BE2C (cell line): ENCODE measurements at regions not wholly inside any gene's neighbourhood (a gene's known extent, or its start where the extent isn't known, plus 50 kb on each side); places are given as distances from the start of the nearest gene placed in this dataset.

Experiments used
- DNase-seq: peaks from one replicate; pipeline ENCODE4 v3.0.0-alpha.2; 2020
- H3K27me3 ChIP-seq: fragments of 250-450 bp; sonication (Bioruptor Pico); 2 replicates; pipeline ENCODE4 v1.5.1; 2020; ENCODE audit warnings: mild to moderate bottlenecking
- H3K36me3 ChIP-seq: fragments of 250-450 bp; sonication (Bioruptor Pico); 2 replicates; pipeline ENCODE4 v1.5.1; 2020; ENCODE audit warnings: mild to moderate bottlenecking
- H3K4me1 ChIP-seq: fragments of 250-450 bp; sonication (Bioruptor Pico); 2 replicates; pipeline ENCODE4 v1.5.1; 2020
- H3K4me3 ChIP-seq: 2 replicates; pipeline ENCODE4 v1.5.1; 2011; ENCODE audit warnings: low read depth, low read length
- H3K9me3 ChIP-seq: fragments of 250-450 bp; sonication (Bioruptor Pico); 2 replicates; pipeline ENCODE4 v1.5.1; 2020
- CTCF ChIP-seq: IDR thresholded peaks from 2 replicates; pipeline ENCODE4 v1.5.1; 2012; ENCODE audit warnings: mild to moderate bottlenecking, low read depth, low read length

GRCh38 chr4:175871774-175872405 lies 59.8 kb upstream of the GPM6A start:
- Histone ChIP-seq H3K36me3 (no peaks in the 10 kb centered on the region), H3K4me1 (no peaks in the 10 kb centered on the region), H3K27me3 (no peaks in the 10 kb centered on the region; the same call in 1 of the 2 replicates), H3K4me3 (no peak overlapping the region), H3K9me3 (no peaks in the 10 kb centered on the region)
- no peak for DNase-seq
- no peak for TF ChIP-seq CTCF

DNA sequence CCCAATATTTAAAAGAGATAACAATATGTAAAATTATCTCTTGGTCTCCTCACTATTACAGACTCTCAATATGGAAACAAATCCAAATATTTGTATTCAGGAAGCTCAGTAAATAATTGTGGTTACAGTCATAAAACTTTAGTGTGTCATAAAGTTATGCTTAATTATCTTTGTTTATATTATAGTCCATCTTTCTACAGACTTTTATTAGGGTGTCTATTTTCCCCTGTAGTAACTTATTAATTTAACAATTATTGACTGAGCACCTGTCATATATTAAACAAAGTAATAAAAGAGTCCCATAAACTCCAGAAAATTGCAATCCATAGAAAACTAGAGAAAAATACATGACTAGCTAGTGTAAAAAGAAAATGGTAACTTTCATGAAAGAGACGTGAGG lies 61.6 kb upstream of the GPM6A start:
- Histone ChIP-seq H3K9me3 (no peaks in the 10 kb centered on the region), H3K27me3 (no peaks in the 10 kb centered on the region; the same call in 1 of the 2 replicates), H3K4me3 (no peak overlapping the region), H3K36me3 (no peaks in the 10 kb centered on the region), H3K4me1 (no peaks in the 10 kb centered on the region)
- TF ChIP-seq CTCF = no peak
- no peak for DNase-seq

DNA sequence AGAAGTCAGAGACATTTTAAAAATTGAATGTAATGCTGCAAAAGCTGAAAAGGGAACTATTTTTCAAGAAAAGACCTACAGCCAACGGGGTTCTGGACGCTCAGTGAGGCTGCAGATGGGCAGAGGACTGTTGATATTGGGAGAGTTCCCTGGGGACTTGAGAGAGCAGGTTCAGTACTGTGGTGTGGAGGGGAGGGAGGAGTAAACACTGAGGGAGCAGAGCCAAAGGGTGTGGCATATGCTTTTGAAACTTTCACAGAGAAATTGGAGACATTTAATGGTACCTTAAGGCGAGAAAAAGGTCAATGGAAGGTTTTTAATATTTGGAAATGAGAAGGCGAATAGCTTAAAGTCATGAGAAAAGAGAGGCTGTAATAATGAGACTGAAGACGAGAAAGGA lies 62.2 kb upstream of the GPM6A start:
- no peak for TF ChIP-seq CTCF
- Histone ChIP-seq H3K36me3 (no peaks in the 10 kb centered on the region), H3K27me3 (no peaks in the 10 kb centered on the region; the same call in 1 of the 2 replicates), H3K4me3 (no peak overlapping the region), H3K4me1 (no peaks in the 10 kb centered on the region), H3K9me3 (no peaks in the 10 kb centered on the region)
- no peak for DNase-seq

DNA sequence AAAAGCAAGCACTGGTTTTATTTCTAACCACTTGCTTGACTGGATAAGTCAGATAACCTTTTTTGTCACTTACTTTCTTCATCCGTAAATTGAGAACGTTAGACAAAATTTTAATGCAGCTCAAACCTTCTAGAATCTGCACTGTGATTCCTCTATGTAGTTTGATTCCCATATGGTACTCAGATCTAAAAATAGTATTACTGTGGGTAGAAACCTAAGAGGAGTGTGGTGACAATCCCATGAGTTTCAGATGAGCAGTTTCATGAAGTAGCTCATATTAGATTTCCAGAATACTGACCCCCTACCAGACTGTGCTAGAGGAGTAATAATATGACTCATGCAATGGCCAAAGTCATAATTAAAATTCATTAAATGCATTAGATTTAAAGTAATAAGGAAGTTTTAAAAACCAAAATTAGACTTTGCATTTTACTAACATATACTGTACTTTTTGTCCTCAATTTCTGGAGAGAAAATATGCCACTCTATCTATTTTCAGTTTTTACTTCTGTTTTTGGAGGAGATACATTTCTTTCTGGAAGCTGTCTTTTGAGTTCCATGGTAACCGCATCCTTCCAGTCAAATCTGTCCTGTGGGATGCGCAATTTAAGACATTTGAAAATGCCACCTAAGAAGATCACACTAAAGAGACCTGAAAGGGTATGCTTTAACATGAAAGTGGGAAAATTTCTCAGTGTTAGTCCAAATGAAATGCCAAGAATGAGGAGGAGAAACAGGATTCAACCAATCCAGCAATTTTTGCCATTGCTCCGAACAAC lies 64.1 kb upstream of the GPM6A start:
- Histone ChIP-seq H3K36me3 (no peaks in the 10 kb centered on the region), H3K9me3 (no peaks in the 10 kb centered on the region), H3K4me3 (no peak overlapping the region), H3K27me3 (no peaks in the 10 kb centered on the region; the same call in 1 of the 2 replicates), H3K4me1 (no peaks in the 10 kb centered on the region)
- TF ChIP-seq CTCF = no peak
- no peak for DNase-seq

- H3K36me3 ChIP-seq = no peaks in the 10 kb centered on the region
- H3K4me3 ChIP-seq = no peak overlapping the region
- DNase-seq = no peak
- no peaks in the 10 kb centered on the region for H3K4me1 ChIP-seq
- no peak for TF ChIP-seq CTCF
- no peaks in the 10 kb centered on the region for H3K27me3 ChIP-seq
- no peaks in the 10 kb centered on the region for H3K9me3 ChIP-seq
Observed at GRCh38 chr4:175882891-175883290, 70.8 kb upstream of the GPM6A start.

DNA sequence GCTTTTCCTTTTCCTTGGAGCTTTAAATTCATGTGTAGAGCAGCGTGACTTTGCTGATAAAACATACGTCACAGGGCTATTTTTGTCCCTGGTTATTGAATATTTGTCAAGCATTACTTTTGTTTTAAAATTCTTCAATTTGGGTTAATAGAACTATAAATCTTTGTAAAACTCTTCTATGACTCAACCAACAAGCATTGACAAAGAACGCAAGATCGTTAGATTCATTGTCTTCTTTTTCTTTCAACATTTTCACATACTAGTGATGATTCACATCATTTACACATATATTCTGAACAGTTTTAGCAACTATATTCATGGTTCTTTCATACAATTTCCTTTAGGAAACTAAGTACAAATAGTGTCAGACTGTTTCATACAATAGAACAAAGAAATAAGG lies 72.0 kb upstream of the GPM6A start:
- no peaks in the 10 kb centered on the region for H3K9me3 ChIP-seq
- no peak for TF ChIP-seq CTCF
- H3K36me3 ChIP-seq = no peaks in the 10 kb centered on the region
- no peaks in the 10 kb centered on the region for H3K4me1 ChIP-seq
- no peak for DNase-seq
- no peak overlapping the region for H3K4me3 ChIP-seq
- H3K27me3 ChIP-seq = no peaks in the 10 kb centered on the region
